ENCODE measurements at regions not wholly inside any gene's neighbourhood (a gene's known extent, or its start where the extent isn't known, plus 50 kb on each side); places are given as distances from the start of the nearest gene placed in this dataset.

GRCh38 chr5:142386137-142387023 is 61.6 kb upstream of the SPRY4 start:
- intact Hi-C loops (cut with micrococcal nuclease; ENCODE audit: unreplicated experiment) (no loop called here), in situ Hi-C loops (cut with MboI) (no loop called here)
- no peak overlapping the region for H3K4me2 ChIP-seq (ENCODE audit: control insufficient read depth, insufficient read depth)
- no peak for FAIRE-seq
- H3K79me2 ChIP-seq (ENCODE audit: control insufficient read depth, insufficient read depth, low read length) = no peaks in the 10 kb centered on the region
- WGBS (ENCODE audit: insufficient coverage, insufficient replicate concordance, low lambda C conversion rate, missing lambda C conversion rate) = 15% methylated on average over 8 of the region's 8 CpGs
- no peaks in the 10 kb centered on the region for H4K20me1 ChIP-seq (ENCODE audit: control insufficient read depth, insufficient read depth)
- ChIA-PET CTCF (interaction anchor here (1.2 kb wide), 2 partner anchors 36 to 163 kb away, joined by 3 to 4 read pairs; no protein-coding TSS in a partner anchor), RAD21 (ENCODE audit: unreplicated experiment) (interaction anchor here (0.7 kb wide), 1 partner anchor 9 kb away, joined by 3 read pairs; no protein-coding TSS in a partner anchor), SMC1A (ENCODE audit: uncharacterized antibody, unreplicated experiment) (interaction anchor here (0.7 to 0.8 kb wide), 2 partner anchors 14 to 34 kb away, joined by 3 to 5 read pairs; no protein-coding TSS in a partner anchor), POLR2A (interaction anchor here (0.6 to 1.3 kb wide), 3 partner anchors 8 to 62 kb away, joined by 3 to 7 read pairs (median 5); partner anchors contain the start of gene SPRY4)
- H3K4me1 ChIP-seq (ENCODE audit: control insufficient read depth, insufficient read depth, low read length) = no peaks in the 10 kb centered on the region
- no peak overlapping the region for H2AFZ ChIP-seq (ENCODE audit: control insufficient read depth, low read depth, low read length)
- no peaks in the 10 kb centered on the region for H3K9me3 ChIP-seq (replicated peaks; ENCODE audit: control insufficient read depth, insufficient read depth, low read length)
- no peaks in the 10 kb centered on the region for H3K36me3 ChIP-seq (ENCODE audit: control insufficient read depth in 2 of 2, insufficient read depth in 2 of 2, low read length in 1 of 2)
- H3K27me3 ChIP-seq (replicated peaks in 1 of 2; ENCODE audit: control insufficient read depth in 2 of 2, insufficient read depth in 2 of 2, low read length in 1 of 2) = no peaks in the 10 kb centered on the region; a peak in 1 of 4 replicates
- no peak overlapping the region for H3K9ac ChIP-seq (ENCODE audit: control insufficient read depth, insufficient read depth, low read length)
- no peak overlapping the region for H3K27ac ChIP-seq (ENCODE audit: control insufficient read depth, insufficient read depth)
- DNase-seq (ENCODE audit: low read depth, low spot score) = no peak
- TF ChIP-seq MEF2A (IDR thresholded peaks at IDR 0.05; ENCODE audit: insufficient read depth, low read depth, low read length) (no peak), PAX8 (IDR thresholded peaks at IDR 0.05) (no peak), RAD51 (IDR thresholded peaks at IDR 0.05) (no peak), WRNIP1 (IDR thresholded peaks at IDR 0.05; ENCODE audit: borderline replicate concordance, low read depth, low read length) (no peak), MAX (IDR thresholded peaks at IDR 0.05; ENCODE audit: low read depth, low read length) (no peak), NFXL1 (IDR thresholded peaks at IDR 0.05; ENCODE audit: borderline replicate concordance) (no peak)
- TF ChIP-seq, protein P1, sequence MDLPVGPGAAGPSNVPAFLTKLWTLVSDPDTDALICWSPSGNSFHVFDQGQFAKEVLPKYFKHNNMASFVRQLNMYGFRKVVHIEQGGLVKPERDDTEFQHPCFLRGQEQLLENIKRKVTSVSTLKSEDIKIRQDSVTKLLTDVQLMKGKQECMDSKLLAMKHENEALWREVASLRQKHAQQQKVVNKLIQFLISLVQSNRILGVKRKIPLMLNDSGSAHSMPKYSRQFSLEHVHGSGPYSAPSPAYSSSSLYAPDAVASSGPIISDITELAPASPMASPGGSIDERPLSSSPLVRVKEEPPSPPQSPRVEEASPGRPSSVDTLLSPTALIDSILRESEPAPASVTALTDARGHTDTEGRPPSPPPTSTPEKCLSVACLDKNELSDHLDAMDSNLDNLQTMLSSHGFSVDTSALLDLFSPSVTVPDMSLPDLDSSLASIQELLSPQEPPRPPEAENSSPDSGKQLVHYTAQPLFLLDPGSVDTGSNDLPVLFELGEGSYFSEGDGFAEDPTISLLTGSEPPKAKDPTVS (IDR thresholded peaks at IDR 0.05; ENCODE audit: low read depth, low read length) = no peak
- TF ChIP-seq, protein P2, sequence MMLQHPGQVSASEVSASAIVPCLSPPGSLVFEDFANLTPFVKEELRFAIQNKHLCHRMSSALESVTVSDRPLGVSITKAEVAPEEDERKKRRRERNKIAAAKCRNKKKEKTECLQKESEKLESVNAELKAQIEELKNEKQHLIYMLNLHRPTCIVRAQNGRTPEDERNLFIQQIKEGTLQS (IDR thresholded peaks at IDR 0.05; ENCODE audit: borderline replicate concordance, extremely low read depth, low read depth, low read length) = no peak
- H3K4me3 ChIP-seq = no peak overlapping the region
- BruUV-seq (replicated peaks) = no TSS peak
- peak; percentile 56 for ATAC-seq

Data from GM12878 (cell line).